Activated naive CD8-positive, alpha-beta T cell (primary cell): ENCODE measurements at regions not wholly inside any gene's neighbourhood (a gene's known extent, or its start where the extent isn't known, plus 50 kb on each side); places are given as distances from the start of the nearest gene placed in this dataset.
"Not testable (repeated sequence)": the region's sequence is repeated elsewhere in the genome, so short reads cannot be mapped to it uniquely, and the experiment has no call there.

Experiments
- H3K27ac Mint-ChIP-seq: one replicate; pipeline ENCODE4 v1.8.0; 2021; ENCODE audit warnings: mixed read lengths
- H3K27me3 Mint-ChIP-seq: one replicate; pipeline ENCODE4 v1.8.0; 2021; ENCODE audit warnings: mixed read lengths
- H3K36me3 Mint-ChIP-seq: one replicate; pipeline ENCODE4 v1.8.0; 2021; ENCODE audit warnings: mixed read lengths
- H3K4me1 Mint-ChIP-seq: one replicate; pipeline ENCODE4 v1.8.0; 2021; ENCODE audit warnings: low read depth, mixed read lengths
- H3K4me3 Mint-ChIP-seq: one replicate; pipeline ENCODE4 v1.8.0; 2021; ENCODE audit warnings: mild to moderate bottlenecking, mixed read lengths
- H3K9me3 Mint-ChIP-seq: one replicate; pipeline ENCODE4 v1.8.0; 2021; ENCODE audit warnings: low read depth, mixed read lengths

- H3K4me1 Mint-ChIP-seq, result no peaks in the 10 kb centered on the region
- no peak overlapping the region for H3K4me3 Mint-ChIP-seq
- no peak overlapping the region for H3K27ac Mint-ChIP-seq
- no peaks in the 10 kb centered on the region for H3K27me3 Mint-ChIP-seq
- no peaks in the 10 kb centered on the region for H3K9me3 Mint-ChIP-seq
- peaks cover 5% of the 10 kb centered on the region for H3K36me3 Mint-ChIP-seq
Measured at GRCh38 chrX:136975684-136976470, 57.9 kb downstream of the GPR101 start.

- Mint-ChIP-seq H3K4me1 (peaks cover 1% of the 10 kb centered on the region), H3K9me3 (no peaks in the 10 kb centered on the region), H3K4me3 (no peak overlapping the region), H3K36me3 (no peaks in the 10 kb centered on the region), H3K27me3 (no peaks in the 10 kb centered on the region), H3K27ac (no peak overlapping the region)
Measured at GRCh38 chrX:136967966-136968365, 65.8 kb downstream of the GPR101 start.

- Mint-ChIP-seq H3K4me1 (peaks cover 1% of the 10 kb centered on the region), H3K27me3 (no peaks in the 10 kb centered on the region), H3K9me3 (no peaks in the 10 kb centered on the region), H3K27ac (no peak overlapping the region), H3K36me3 (peaks cover 3% of the 10 kb centered on the region), H3K4me3 (no peak overlapping the region)
Measured at GRCh38 chrX:136963973-136964372, 69.8 kb downstream of the GPR101 start.

GRCh38 chrX:136961594-136962135, 72.1 kb downstream of the GPR101 start:
- Mint-ChIP-seq H3K4me3 (no peak overlapping the region), H3K9me3 (no peaks in the 10 kb centered on the region), H3K27ac (no peak overlapping the region), H3K36me3 (peaks cover 3% of the 10 kb centered on the region), H3K27me3 (no peaks in the 10 kb centered on the region), H3K4me1 (no peaks in the 10 kb centered on the region)

- Mint-ChIP-seq H3K27ac (no peak overlapping the region), H3K4me3 (no peak overlapping the region), H3K4me1 (no peaks in the 10 kb centered on the region), H3K9me3 (no peaks in the 10 kb centered on the region), H3K36me3 (peaks cover 3% of the 10 kb centered on the region), H3K27me3 (no peaks in the 10 kb centered on the region)
Measured at GRCh38 chrX:136954930-136955329, 74.4 kb upstream of the RBMX start.

GRCh38 chrX:136953867-136954787, 73.6 kb upstream of the RBMX start:
- H3K4me1 Mint-ChIP-seq, result no peaks in the 10 kb centered on the region
- H3K4me3 Mint-ChIP-seq, result no peak overlapping the region
- H3K36me3 Mint-ChIP-seq, result peaks cover 1% of the 10 kb centered on the region
- H3K9me3 Mint-ChIP-seq, result no peaks in the 10 kb centered on the region
- H3K27me3 Mint-ChIP-seq, result no peaks in the 10 kb centered on the region
- H3K27ac Mint-ChIP-seq, result no peak overlapping the region

GRCh38 chrX:136950211-136950610, 69.7 kb upstream of the RBMX start:
- Mint-ChIP-seq H3K9me3 (no peaks in the 10 kb centered on the region), H3K27me3 (no peaks in the 10 kb centered on the region), H3K27ac (no peak overlapping the region), H3K4me3 (no peak overlapping the region), H3K36me3 (no peaks in the 10 kb centered on the region), H3K4me1 (no peaks in the 10 kb centered on the region)

- Mint-ChIP-seq H3K27ac (no peak overlapping the region), H3K9me3 (no peaks in the 10 kb centered on the region), H3K4me3 (no peak overlapping the region), H3K27me3 (no peaks in the 10 kb centered on the region), H3K36me3 (peaks cover 7% of the 10 kb centered on the region), H3K4me1 (no peaks in the 10 kb centered on the region)
Measured at GRCh38 chrX:136941396-136942337, 61.1 kb upstream of the RBMX start.

- H3K4me3 Mint-ChIP-seq, result peak overlapping the region; percentile 51
- H3K4me1 Mint-ChIP-seq, result peaks cover 5% of the 10 kb centered on the region
- no peaks in the 10 kb centered on the region for H3K9me3 Mint-ChIP-seq
- peaks cover 4% of the 10 kb centered on the region for H3K36me3 Mint-ChIP-seq
- H3K27ac Mint-ChIP-seq, result no peak overlapping the region
- H3K27me3 Mint-ChIP-seq, result no peaks in the 10 kb centered on the region
Measured at GRCh38 chrX:136936183-136936549, 55.6 kb upstream of the RBMX start.

GRCh38 chrX:136935533-136936182, 55.1 kb upstream of the RBMX start:
- peak overlapping the region; percentile 51 for H3K4me3 Mint-ChIP-seq
- H3K27ac Mint-ChIP-seq, result peak overlapping the region; percentile 61
- H3K4me1 Mint-ChIP-seq, H3K27me3 Mint-ChIP-seq, H3K36me3 Mint-ChIP-seq, H3K9me3 Mint-ChIP-seq: not testable (repeated sequence)

GRCh38 chrX:136934652-136935051, 54.1 kb upstream of the RBMX start:
- not testable (repeated sequence) for H3K36me3 Mint-ChIP-seq, H3K9me3 Mint-ChIP-seq, H3K4me3 Mint-ChIP-seq, H3K27me3 Mint-ChIP-seq, H3K4me1 Mint-ChIP-seq, H3K27ac Mint-ChIP-seq

- no peaks in the 10 kb centered on the region for H3K9me3 Mint-ChIP-seq
- no peaks in the 10 kb centered on the region for H3K27me3 Mint-ChIP-seq
- H3K36me3 Mint-ChIP-seq, result peaks cover 4% of the 10 kb centered on the region
- peaks cover 5% of the 10 kb centered on the region for H3K4me1 Mint-ChIP-seq
- no peak overlapping the region for H3K27ac Mint-ChIP-seq
- no peak overlapping the region for H3K4me3 Mint-ChIP-seq
Measured at GRCh38 chrX:136933611-136934145, 53.2 kb upstream of the RBMX start.

- Mint-ChIP-seq H3K9me3 (no peaks in the 10 kb centered on the region), H3K27ac (no peak overlapping the region), H3K4me3 (no peak overlapping the region), H3K27me3 (no peaks in the 10 kb centered on the region), H3K36me3 (peaks cover 3% of the 10 kb centered on the region), H3K4me1 (peaks cover 5% of the 10 kb centered on the region)
Measured at GRCh38 chrX:136931661-136932060, 51.1 kb upstream of the RBMX start.
